NCI-H2029 treated with DMSO at 0.1 percent for 48 hours (cell line): ENCODE measurements at regions not wholly inside any gene's neighbourhood (a gene's known extent, or its start where the extent isn't known, plus 50 kb on each side); places are given as distances from the start of the nearest gene placed in this dataset.
A peak's percentile ranks its signal among the peaks of the same experiment; 100 is the strongest.

Experiments
- DNase-seq: peaks from one replicate; lab custom pipeline; 2025; lab: John Stamatoyannopoulos, UW

DNA sequence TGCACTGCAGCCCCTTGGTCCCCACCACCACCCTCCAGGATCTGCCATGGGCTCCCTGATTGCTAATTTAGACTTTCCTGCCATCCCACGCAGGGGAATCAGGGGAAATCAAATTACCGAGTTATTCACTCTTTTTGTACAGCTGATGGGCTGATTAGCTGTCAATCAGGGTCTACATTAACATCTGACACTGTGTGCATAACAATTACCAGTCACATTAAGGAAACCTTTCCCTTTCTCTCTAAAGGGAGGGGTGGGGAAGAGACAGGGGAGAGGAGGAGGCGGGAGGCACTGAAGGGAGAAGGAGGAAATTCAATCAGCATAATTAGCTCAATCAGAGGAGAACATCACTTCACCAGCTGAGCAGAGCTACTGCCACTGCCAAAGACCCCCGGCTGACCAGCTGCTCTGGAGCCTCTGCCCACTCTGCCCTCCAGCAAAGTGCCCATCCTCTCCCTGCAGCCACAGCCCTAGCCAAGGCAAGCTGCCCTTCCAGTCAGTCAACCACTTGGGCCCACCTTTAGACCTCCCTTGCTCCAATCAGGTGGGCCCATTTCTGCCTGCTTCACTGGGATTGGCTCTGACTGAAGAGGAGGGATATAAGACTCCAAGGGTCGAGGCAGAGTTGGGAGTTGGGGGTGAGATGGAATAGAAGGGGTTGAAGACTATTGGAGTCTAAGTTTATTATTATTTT, 199.3 kb upstream of the ZC3H12A start:
- no peak for DNase-seq

DNA sequence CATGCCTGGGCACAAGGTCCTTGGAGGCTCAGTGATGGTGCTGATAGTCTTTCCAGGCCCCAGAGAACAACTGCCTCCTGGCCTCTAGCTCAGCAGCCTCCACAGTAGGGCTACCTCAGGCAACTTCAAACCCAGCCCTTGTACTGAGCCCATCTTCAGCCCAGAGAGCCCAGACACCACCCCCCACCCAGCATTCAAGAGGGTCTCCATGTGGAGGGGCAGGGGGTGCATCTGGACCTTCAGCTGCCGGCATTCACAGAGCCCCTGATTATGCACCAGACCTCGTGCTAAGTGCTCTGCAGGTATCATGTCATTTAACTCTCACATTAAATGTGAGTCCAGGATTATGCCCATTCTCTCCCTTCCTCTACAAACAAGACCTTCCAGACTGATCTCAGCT, 197.0 kb upstream of the ZC3H12A start:
- DNase-seq: no peak

- DNase-seq: no peak
Observed at GRCh38 chr1:37281354-37281753, 193.0 kb upstream of the ZC3H12A start.

DNA sequence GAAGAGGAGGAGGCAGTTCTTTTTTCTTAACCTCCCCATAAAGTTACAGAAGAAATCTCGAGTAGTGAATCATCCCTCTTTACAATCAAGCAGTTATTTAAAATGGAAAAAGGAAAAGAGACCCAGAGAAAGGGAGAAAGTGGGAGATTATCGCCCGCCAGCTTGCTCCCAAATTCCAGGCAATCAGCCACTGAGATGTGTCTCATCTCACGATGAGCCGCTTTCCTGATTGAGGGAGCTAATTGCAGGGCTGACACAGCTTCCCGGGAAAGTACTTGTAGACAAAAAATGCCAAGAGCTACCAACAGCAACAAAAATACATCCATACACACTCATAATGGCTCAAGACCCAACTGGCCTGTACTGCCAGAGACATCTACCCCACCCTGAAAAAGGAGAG, 191.6 kb upstream of the ZC3H12A start:
- DNase-seq: no peak

- no peak for DNase-seq
Observed at GRCh38 chr1:37284053-37284452, 190.3 kb upstream of the ZC3H12A start.

DNA sequence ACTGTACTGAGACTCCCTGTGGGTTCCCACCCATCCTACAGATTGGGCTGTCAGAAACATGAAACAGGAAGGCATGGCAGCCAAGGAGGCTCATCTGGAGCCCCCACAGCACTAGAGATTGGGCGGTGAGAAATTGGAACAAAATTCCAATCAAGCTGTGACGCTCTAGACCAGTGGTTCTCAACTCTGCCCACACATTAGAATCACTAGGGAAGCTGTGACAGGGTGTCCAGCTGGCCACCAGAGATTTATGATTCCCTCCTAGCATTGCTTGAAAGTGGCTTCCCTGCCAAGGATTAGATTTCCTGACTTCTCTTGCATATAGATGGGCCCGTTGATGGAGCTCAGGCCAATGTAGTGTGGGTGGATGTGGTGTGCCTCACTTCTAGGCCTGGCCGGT, 187.5 kb upstream of the ZC3H12A start:
- DNase-seq: no peak

DNA sequence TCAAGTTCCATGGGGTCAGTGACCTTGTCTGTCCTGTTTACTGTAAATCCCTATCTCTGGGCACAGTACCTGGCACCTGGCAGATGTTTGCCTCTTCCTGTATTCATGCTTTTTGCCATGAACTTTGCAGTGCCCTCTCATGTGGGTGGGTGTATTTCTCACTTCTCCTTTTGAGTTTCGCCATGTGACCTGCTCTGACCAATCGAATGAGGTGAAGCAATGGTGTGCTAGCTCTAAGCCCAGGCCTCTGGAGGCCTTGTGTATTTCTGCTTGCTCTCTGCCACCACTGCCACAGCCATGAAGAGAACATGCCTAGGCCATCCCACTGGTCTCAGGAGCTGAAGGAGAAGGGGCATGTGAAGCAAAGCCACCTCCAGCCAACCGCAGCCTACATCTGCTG, 185.5 kb upstream of the ZC3H12A start:
- DNase-seq: no peak

DNA sequence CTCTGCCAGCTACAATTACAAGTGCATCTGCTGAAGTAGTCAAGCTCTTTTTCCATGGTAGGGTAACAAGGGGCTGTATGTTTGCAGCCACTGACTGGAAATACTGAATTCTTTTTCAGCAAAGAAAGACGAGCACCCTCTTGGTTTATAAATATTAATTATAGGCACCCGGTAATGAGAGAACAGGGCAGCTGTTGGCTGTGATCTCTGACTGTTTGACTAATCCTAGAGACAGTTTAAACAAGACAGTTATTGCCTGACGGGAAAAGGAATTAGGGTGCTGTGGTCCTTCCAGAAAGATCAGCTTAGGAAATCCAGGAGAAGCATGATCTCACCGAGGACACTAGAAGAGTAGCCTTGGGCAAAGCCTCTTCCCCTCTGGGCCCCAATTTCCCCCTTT, 183.7 kb upstream of the ZC3H12A start:
- no peak for DNase-seq

DNA sequence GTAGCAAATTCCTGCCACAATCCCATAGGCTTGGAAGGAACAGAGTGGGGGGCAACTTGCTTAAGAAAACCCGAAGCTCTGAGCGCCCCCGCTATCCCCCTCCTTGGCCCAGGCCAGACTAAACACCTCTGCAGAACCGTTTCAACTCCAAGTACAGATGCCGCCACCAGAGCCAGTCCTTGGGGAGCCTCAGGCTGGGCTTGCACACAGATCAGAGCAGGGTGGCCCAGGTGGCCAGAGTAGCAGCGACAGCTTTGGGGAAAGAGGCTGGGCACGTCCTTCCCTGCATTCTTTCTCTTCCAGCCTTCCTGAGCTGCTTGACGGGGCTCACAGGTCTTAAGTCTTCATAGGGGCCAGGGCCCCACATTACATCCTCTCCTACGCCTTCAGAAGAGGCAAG, 181.6 kb upstream of the ZC3H12A start:
- DNase-seq: no peak

DNA sequence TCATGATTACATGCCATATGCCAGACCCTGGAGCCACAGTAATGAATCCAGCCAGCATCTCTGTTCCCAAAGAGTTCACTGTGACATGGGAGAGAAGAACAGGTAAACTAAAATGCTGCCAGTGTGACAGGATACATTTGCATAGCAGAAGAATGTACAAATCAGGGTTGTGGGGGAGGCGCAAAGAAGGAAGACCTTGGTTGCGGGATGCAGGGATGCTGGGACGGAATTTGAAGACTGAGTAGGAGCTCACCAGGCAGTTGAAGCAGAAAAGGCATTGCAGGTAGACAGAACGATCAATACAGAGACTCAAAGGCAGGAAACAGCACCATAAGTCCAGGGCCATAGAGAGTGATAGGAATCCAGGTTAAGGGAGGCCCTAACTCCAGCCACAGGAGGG, 180.3 kb upstream of the ZC3H12A start:
- no peak for DNase-seq

DNA sequence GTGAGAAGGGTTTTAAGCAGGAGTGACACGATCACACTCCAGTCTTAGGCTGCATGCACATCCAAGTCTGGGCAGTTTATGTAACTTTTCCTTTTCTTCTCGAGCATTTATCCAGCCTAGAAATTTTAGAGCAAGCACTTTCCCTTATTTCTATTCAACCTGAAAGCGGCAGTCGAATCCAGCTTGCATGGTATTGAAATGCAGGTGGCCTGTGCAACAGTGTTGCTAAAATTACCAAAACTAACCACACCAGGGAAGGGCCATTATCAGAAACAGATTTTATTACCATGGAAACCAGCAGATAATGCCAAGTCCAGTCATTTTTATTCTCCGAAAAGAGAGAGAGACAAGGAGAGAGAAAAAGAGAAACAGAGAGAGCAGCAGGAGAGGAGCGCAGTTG, 179.9 kb upstream of the ZC3H12A start:
- DNase-seq: no peak

DNA sequence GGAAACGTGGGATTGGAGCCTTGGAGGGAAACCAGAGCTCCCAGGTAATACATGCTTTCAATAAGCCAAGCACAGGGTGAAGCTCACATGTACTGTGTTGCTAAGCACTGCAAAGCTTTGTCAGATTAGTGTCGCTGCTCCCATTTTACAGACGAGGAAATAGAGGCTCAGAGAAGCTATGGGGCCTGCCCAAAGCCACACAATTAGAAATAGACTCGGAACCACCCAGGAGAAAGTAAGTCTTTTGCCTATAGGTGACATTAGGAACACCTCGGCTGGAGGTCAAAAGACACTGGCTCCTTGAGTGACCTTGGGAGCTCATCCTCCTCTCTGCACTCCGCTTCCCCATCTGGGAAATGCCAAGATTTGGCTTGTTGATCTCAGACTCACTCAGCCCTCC, 175.6 kb upstream of the ZC3H12A start:
- DNase-seq: no peak

DNA sequence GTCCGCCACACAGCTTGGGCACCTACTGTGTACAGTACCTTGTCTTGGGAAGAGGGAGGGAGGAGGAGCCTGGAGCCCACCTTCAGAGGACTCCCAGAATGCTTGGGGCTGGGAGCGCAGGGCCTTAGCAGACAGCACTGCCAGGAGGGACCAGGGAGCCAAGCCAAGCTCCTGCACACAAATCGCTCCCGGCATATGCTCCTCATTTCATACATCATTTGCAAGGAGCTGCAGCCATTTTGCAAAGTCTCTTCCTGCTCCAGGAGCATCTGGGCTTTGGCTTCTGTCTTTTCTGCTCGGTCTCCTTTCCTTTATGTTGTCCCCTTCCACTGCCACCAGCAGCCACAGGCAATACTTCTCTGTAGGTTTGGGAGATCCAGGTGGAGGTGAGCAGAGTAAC, 175.2 kb upstream of the ZC3H12A start:
- no peak for DNase-seq

GRCh38 chr1:37303884-37304574, 170.4 kb upstream of the ZC3H12A start:
- peak; percentile 89 for DNase-seq

- DNase-seq: no peak
Observed at GRCh38 chr1:37305108-37305507, 169.3 kb upstream of the ZC3H12A start.

- DNase-seq: peak; percentile 98
Observed at GRCh38 chr1:37305841-37306240, 168.5 kb upstream of the ZC3H12A start.

DNA sequence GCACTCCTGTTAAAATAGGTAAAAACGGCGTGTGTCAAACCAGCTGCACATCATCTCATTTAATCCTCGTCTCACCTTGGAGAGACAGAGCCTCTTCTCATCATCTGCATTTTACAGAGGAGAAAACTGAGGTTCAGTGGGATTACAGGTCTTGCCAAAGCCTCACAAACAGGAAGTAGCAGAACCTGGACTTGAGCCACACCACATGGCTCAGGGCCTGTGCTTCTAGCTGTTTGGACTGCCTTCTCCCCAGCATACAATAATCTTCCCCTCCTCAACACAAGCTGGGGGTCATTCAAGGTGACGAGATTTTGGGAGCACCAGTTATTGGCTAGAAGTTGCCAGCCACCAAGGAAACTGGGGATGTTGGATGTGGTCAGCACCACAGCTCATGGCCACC, 167.9 kb upstream of the ZC3H12A start:
- DNase-seq: peak; percentile 97

- no peak for DNase-seq
Observed at GRCh38 chr1:37306871-37307270, 167.5 kb upstream of the ZC3H12A start.

DNA sequence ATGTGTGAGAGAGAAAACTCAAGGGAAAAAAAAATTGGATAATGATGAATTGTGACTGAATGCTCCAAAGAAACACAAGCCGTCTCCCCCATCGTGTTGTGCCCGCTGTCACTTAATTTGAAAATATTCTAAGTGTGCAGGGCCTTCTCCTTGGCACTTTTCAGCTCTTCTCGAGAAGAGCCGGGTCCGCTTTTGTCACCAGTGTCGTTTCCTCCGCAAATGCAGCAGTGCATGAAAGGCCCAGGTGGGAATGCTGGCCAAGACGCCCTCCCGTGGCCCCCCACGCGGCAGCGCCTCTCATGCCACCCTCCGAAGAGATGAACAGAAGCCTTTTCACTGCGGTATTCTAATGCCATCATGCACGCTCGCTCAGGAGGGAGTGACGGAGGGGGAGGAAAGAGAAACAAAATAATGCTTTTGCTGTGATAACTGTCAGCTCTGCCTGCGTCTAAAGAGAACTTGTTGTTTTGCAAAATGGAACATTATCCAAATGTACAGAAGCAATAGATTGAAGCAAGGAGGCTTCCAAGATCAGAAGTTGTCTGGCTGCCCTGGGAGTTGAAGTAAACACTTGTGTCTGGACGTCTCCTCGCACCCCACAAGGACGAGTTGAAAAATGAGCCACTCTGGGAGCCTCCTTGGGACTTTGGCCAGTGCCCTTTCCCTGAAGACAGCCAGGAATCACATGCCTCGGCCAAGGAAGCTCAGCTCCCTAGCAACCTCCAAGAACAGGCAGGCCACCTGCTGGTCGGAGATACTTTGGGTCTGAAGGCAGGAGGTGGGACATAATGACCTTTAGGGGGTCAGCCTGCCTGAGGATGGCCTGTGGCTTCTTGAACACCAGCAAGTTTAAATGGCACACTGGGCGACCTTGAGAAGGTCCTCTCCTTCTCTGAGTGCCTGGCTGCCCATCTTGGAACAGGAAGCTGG, 166.1 kb upstream of the ZC3H12A start:
- DNase-seq: no peak

DNA sequence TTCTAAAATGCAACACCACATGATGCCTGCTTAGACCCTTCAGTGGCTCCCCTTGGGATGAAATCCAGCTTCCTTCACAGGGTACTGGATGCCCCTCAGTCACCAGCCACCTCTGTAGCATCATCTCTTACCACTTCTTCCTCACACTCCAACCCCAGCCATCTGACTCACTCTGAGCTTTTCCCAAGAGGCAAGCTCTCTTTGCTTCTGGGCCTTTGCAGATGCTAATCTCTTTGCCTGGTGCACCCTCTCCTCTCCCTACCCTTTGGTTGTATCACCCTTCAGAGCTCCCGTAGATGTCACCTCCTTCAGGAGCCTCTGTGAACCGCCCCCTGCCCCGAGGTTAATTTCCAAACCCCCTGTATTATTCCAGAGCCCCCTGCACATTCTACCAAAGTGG, 164.8 kb upstream of the ZC3H12A start:
- DNase-seq: no peak

DNA sequence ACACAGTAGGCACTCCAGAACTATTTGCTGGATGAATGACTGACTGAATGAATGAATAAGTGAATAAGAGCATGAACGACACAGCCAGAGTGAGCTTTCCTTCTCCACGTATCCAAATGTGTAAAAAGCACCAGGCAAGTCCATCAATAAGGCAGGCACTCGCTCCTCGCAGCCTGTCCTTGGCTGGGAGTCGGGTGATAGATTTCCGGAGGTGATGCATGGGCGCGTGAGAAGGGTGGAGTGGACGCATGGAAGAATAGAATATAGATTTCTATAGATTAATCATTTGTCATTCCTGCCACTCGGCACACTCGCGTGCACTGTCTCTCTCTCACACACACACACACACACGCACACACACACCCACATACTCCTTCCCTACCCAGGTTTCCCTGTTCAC, 164.3 kb upstream of the ZC3H12A start:
- DNase-seq: no peak

GRCh38 chr1:37315371-37315846, 159.0 kb upstream of the ZC3H12A start:
- DNase-seq: no peak
